Spleen (tissue), 11 donors: ENCODE measurements at regions not wholly inside any gene's neighbourhood (a gene's known extent, or its start where the extent isn't known, plus 50 kb on each side); places are given as distances from the start of the nearest gene placed in this dataset.

Experiments used
- DNase-seq: peaks from one replicate; pipeline ENCODE4 v3.0.0-alpha.2; 2020
- H3K27ac ChIP-seq, 8 donors: fragments of 200-600 bp; sonication (generic) in 7 of 8; 1 replicate in 4 of 8; 2 replicates in 4 of 8; pipeline versions ENCODE4 v1.5.0 to v1.8.0; 2016 to 2021; ENCODE audit warnings: inconsistent platforms in 4 of 8, mild to moderate bottlenecking in 4 of 8, moderate library complexity in 1 of 8
- H3K27me3 ChIP-seq, 7 donors: fragments of 200-600 bp; sonication (generic) in 6 of 7; replicated peaks in 1 of 7; 1 replicate in 4 of 7; 2 replicates in 3 of 7; pipeline versions ENCODE4 v1.5.0 to v1.8.0; 2016 to 2021; ENCODE audit warnings: inconsistent platforms in 3 of 7, mild to moderate bottlenecking in 1 of 7
- H3K36me3 ChIP-seq, 6 donors: fragments of 200-600 bp; sonication (generic) in 5 of 6; 1 replicate in 4 of 6; 2 replicates in 2 of 6; pipeline versions ENCODE4 v1.5.0 to v1.8.0; 2016 to 2021; ENCODE audit warnings: inconsistent platforms in 2 of 6
- H3K4me1 ChIP-seq, 6 donors: fragments of 200-600 bp; sonication (generic) in 5 of 6; 1 replicate in 3 of 6; 2 replicates in 3 of 6; pipeline versions ENCODE4 v1.5.0 to v1.8.0; 2016 to 2021; ENCODE audit warnings: inconsistent platforms in 3 of 6
- H3K4me3 ChIP-seq, 8 donors: fragments of 200-600 bp; sonication (generic) in 7 of 8; 1 replicate in 4 of 8; 2 replicates in 4 of 8; pipeline versions ENCODE4 v1.5.0 to v1.8.0; 2016 to 2021; ENCODE audit warnings: inconsistent platforms in 4 of 8, mild to moderate bottlenecking in 4 of 8, moderate library complexity in 2 of 8
- H3K9me3 ChIP-seq, 8 donors: fragments of 200-600 bp; sonication (generic) in 7 of 8; 1 replicate in 4 of 8; 2 replicates in 4 of 8; pipeline versions ENCODE4 v1.5.0 to v1.8.0; 2016 to 2021; ENCODE audit warnings: inconsistent platforms in 4 of 8
- POLR2A ChIP-seq, 3 donors: fragments of 450-650 bp; IDR thresholded peaks; one replicate each; pipeline ENCODE4 v1.5.1; 2017; ENCODE audit warnings: antibody characterized with exemption in 3 of 3, mild to moderate bottlenecking in 1 of 3
- POLR2AphosphoS5 ChIP-seq, 3 donors: sonication (generic); formaldehyde crosslinking; IDR thresholded peaks; one replicate each; pipeline ENCODE4 v1.5.1; 2017; ENCODE audit warnings: antibody characterized with exemption in 3 of 3
- WGBS, 5 donors: extraction: QIAGEN DNeasy Blood & Tissue Kit in 3 of 5; methylation state at CpG; one replicate each; pipeline versions ENCODE4 v1.1.5 to v1.1.7; 2013 to 2018; 5-methylcytosine and 5-hydroxymethylcytosine counted together
- intact Hi-C: fragments of 100-400 bp; cut with DNase I; formaldehyde crosslinking; loops from one replicate; pipeline ENCODE4 v1.15.0; 2023; ENCODE audit warnings: low total_unique reads
- TF ChIP-seq, protein P1 (sequence below), 11 experiments: fragments of 200-600 bp in 7 of 11; fragments of 450-650 bp in 4 of 11; sonication (generic) in 4 of 11; IDR thresholded peaks in 8 of 11; conservative IDR thresholded peaks in 3 of 11; 1 replicate in 7 of 11; 2 replicates in 4 of 11; pipeline versions ENCODE4 v1.4.0 to v1.8.0; 2016 to 2021; ENCODE audit warnings: antibody characterized with exemption in 11 of 11, inconsistent platforms in 4 of 11, mild to moderate bottlenecking in 1 of 11
- donor health status: healthy with polysubstance abuse.
- donor health status: DM: no; HTN: no; CAD: no; lungs with moderate emphysema.
- donor health status: DM: no; HTN: no; CAD: no.
- donor health status: Bipolar disorder and iron deficiency.
- donor health status: healthy.
- donor health status: DM: no; HTN: no; CAD: no.
- donor health status: DM: yes; HTN: yes; CAD: no.

DNA sequence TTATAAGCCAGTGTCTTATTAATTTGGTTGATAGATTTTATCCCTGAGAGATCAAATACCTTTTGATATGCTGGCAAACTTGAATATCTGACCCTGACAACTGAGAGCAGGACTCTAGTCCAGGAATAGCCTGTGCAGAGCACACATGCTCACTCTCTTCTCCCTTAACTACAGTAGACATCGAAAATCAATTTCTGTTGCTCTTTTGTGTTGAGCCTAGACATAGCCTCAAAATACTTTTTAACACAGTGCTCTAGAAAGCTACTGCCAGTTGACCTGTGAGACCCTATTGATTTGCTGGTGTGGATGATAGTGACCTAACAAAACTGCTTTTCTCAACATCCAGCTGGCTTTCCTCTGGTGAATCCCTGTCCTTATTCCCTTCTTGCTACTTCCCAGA, 86.4 kb upstream of the ANKRD28 start:
- no peak for DNase-seq
- H3K27me3 ChIP-seq, result no peaks in the 10 kb centered on the region
- no peak overlapping the region for H3K27ac ChIP-seq
- H3K36me3 ChIP-seq, result no peaks in the 10 kb centered on the region
- 93 to 100% (median 95%) methylated on average over 1 of the region's 1 CpG for WGBS, 5 donors
- H3K9me3 ChIP-seq, result peaks cover 0 to 15% (median 2%) of the 10 kb centered on the region in 8 donors
- intact Hi-C loops, result no loop called here
- TF ChIP-seq POLR2A (IDR thresholded peaks at IDR 0.05), result no peak
- no peak for TF ChIP-seq POLR2AphosphoS5 (IDR thresholded peaks at IDR 0.05)
- TF ChIP-seq, protein P1, sequence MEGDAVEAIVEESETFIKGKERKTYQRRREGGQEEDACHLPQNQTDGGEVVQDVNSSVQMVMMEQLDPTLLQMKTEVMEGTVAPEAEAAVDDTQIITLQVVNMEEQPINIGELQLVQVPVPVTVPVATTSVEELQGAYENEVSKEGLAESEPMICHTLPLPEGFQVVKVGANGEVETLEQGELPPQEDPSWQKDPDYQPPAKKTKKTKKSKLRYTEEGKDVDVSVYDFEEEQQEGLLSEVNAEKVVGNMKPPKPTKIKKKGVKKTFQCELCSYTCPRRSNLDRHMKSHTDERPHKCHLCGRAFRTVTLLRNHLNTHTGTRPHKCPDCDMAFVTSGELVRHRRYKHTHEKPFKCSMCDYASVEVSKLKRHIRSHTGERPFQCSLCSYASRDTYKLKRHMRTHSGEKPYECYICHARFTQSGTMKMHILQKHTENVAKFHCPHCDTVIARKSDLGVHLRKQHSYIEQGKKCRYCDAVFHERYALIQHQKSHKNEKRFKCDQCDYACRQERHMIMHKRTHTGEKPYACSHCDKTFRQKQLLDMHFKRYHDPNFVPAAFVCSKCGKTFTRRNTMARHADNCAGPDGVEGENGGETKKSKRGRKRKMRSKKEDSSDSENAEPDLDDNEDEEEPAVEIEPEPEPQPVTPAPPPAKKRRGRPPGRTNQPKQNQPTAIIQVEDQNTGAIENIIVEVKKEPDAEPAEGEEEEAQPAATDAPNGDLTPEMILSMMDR (IDR thresholded peaks at IDR 0.05 in 8 of 11, conservative IDR thresholded peaks at IDR 0.05 in 3 of 11), result no peak
- no peaks in the 10 kb centered on the region for H3K4me1 ChIP-seq
- H3K4me3 ChIP-seq, result no peak overlapping the region

DNA sequence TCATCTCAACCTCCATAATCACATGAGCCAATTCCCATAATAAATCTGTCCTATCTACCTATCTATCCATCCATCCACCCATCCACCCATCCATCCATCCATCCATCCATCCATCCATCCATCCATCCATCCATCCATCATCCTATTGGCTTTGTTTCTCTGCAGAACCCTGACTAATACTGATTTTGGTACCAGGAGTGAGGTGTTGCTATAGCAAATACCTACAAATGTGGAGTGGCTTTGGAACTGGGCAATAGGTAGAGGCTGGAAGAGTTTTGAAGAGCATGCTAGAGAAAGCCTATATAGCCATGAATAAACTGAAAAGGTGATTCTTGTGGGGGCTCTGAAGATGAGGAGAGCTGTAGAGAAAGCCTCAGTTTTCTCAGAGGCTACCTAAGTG, 88.7 kb upstream of the ANKRD28 start:
- Histone ChIP-seq H3K27me3 (no peaks in the 10 kb centered on the region), H3K4me1 (no peaks in the 10 kb centered on the region), H3K27ac (no peak overlapping the region), H3K9me3 (peaks cover 0 to 15% (median 2%) of the 10 kb centered on the region in 8 donors), H3K36me3 (no peaks in the 10 kb centered on the region), H3K4me3 (no peak overlapping the region)
- intact Hi-C loops, result no loop called here
- DNase-seq, result no peak
- no peak for TF ChIP-seq POLR2A (IDR thresholded peaks at IDR 0.05)
- TF ChIP-seq, protein P1 (IDR thresholded peaks at IDR 0.05 in 8 of 11, conservative IDR thresholded peaks at IDR 0.05 in 3 of 11), result no peak
- no peak for TF ChIP-seq POLR2AphosphoS5 (IDR thresholded peaks at IDR 0.05)

DNA sequence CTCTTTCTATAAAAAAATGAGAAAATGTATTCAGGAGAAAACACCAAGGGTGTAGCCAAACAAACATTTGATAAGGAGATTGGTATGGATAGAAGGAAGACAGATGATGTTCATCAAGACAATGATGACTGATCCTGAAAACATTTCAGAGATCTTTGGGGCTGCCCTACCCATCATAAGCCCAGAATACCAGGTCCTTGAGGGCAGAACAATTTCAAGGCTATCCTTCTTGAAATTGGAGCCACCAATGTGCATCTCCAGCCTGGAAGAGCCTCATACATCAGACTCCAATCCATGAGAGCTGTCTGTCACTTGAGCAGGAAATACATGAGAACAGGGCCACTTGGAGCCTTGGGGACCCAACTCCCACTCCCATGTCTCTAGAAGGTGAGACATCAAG, 89.5 kb upstream of the ANKRD28 start:
- H3K36me3 ChIP-seq, result no peaks in the 10 kb centered on the region
- H3K4me3 ChIP-seq, result no peak overlapping the region
- no peak overlapping the region for H3K27ac ChIP-seq
- peaks cover 0 to 15% (median 2%) of the 10 kb centered on the region in 8 donors for H3K9me3 ChIP-seq
- no peaks in the 10 kb centered on the region for H3K4me1 ChIP-seq
- DNase-seq, result no peak
- H3K27me3 ChIP-seq, result no peaks in the 10 kb centered on the region
- intact Hi-C loops, result no loop called here
- no peak for TF ChIP-seq POLR2AphosphoS5 (IDR thresholded peaks at IDR 0.05)
- TF ChIP-seq POLR2A (IDR thresholded peaks at IDR 0.05), result no peak
- TF ChIP-seq, protein P1 (IDR thresholded peaks at IDR 0.05 in 8 of 11, conservative IDR thresholded peaks at IDR 0.05 in 3 of 11), result no peak

DNA sequence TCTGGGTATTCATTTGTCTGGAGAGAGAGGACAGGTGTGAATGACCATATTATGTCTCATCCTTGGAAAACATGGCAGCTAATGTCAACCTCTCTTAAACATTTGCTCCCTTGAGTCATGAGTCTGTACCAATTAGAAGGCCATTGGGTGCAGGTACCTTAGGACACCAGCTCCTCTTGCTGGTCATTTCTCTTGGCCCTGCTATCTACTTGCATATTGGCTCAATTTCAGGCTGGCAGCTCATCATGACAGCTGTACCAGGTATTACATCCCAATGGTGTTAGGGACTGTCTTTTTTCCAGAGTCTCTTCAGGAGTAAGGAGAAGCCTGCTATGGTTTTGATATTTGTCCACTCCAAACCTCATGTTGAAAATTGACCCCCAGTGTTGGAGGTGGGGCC, 92.2 kb upstream of the ANKRD28 start:
- H3K9me3 ChIP-seq, result peaks cover 0 to 15% (median 2%) of the 10 kb centered on the region in 8 donors
- no peak overlapping the region for H3K27ac ChIP-seq
- DNase-seq, result no peak
- H3K27me3 ChIP-seq, result no peaks in the 10 kb centered on the region
- intact Hi-C loops, result no loop called here
- no peaks in the 10 kb centered on the region for H3K4me1 ChIP-seq
- TF ChIP-seq POLR2AphosphoS5 (IDR thresholded peaks at IDR 0.05), result no peak
- TF ChIP-seq, protein P1 (IDR thresholded peaks at IDR 0.05 in 8 of 11, conservative IDR thresholded peaks at IDR 0.05 in 3 of 11), result no peak
- no peak for TF ChIP-seq POLR2A (IDR thresholded peaks at IDR 0.05)
- no peak overlapping the region for H3K4me3 ChIP-seq
- no peaks in the 10 kb centered on the region for H3K36me3 ChIP-seq
